HG03457 (cell line): ENCODE measurements at regions not wholly inside any gene's neighbourhood (a gene's known extent, or its start where the extent isn't known, plus 50 kb on each side); places are given as distances from the start of the nearest gene placed in this dataset.
"Not testable (repeated sequence)": the region's sequence is repeated elsewhere in the genome, so short reads cannot be mapped to it uniquely, and the experiment has no call there.

Experiments used
- ATAC-seq: cut with Tn5 transposase; IDR thresholded peaks from one replicate; pipeline ENCODE4 v1.9.1; 2021; ENCODE audit warnings: moderate number of reproducible peaks; ENCODE audit not compliant: unreplicated experiment

GRCh38 chrX:109172091-109172602 is 309.7 kb downstream of the GUCY2F start:
- no peak for ATAC-seq

DNA sequence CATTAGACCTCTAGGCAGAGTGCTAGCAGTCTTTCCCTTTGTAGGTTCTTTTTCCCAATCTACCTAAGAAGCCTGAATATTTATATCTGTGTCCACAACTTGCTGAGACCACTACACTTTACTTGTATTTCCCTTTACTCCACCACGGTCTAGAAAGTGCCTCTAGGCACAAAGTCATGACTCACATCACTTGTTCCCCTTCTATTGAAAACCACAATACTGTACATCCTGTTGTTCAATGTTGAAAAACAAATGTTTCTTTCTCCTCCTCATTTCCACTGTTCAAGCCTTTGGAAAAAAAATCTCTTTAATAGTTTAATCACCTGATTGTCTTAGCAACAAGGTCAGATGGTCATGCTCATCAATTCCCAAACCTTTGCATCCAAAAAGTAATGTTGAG is 326.7 kb downstream of the GUCY2F start:
- no peak for ATAC-seq

- not testable (repeated sequence) for ATAC-seq
These were observed 337.7 kb downstream of the GUCY2F start for GRCh38 chrX:109144173-109144572.

DNA sequence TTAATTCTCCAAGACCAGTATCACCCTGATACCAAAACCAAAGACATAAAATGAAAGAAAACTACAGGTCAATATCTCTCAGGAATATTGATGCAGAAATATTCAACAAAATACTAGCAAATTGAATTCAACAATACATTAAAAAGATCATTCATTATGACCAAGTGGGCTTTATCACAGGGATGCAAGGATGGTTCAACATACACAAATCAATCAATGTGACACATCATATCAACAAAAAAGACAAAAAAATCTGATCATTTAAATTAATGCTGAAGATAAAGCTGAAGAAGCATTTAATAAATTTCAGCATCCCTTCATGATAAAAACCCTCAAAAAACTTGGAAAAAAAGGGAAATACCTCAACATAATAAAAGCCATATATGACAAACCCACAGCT is 341.4 kb downstream of the GUCY2F start:
- no peak for ATAC-seq

- ATAC-seq, result no peak
These were observed 347.1 kb downstream of the GUCY2F start for GRCh38 chrX:109134777-109135176.

GRCh38 chrX:109125304-109125703 is 356.6 kb downstream of the GUCY2F start:
- no peak for ATAC-seq

GRCh38 chrX:109089359-109089758 is 353.0 kb upstream of the IRS4 start:
- ATAC-seq, result no peak

DNA sequence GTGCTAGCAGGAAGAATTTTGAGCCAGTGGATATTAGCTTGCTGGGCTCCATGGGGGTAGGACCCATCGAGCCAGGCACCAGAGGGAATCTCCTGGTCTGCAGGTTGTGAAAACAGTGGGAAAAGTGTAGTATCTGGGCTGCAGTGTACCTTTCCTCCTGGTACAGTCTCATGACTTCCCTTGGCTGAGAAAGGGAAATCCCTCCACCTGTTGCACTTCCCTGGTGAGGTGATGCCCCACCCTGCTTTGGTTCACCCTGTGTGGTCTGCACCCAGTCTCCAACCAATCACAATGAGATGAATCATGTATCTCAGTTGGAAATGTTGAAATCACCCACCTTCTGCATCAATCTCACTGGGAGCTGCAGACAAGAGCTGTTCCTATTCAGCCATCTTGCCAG is 341.4 kb upstream of the IRS4 start:
- ATAC-seq, result no peak

DNA sequence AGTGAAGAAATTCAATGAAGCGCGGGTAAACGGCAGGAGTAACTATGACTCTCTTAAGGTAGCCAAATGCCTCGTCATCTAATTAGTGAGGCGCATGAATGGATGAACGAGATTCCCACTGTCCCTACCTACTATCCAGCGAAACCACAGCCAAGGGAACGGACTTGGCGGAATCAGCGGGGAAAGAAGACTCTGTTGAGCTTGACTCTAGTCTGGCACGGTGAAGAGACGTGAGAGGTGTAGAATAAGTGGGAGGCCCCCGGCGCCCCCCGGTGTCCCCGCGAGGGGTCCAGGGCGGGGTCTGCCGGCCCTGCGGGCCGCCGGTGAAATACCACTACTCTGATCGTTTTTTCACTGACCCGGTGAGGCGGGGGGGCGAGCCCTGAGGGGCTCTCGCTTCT is 317.8 kb upstream of the IRS4 start:
- not testable (repeated sequence) for ATAC-seq

DNA sequence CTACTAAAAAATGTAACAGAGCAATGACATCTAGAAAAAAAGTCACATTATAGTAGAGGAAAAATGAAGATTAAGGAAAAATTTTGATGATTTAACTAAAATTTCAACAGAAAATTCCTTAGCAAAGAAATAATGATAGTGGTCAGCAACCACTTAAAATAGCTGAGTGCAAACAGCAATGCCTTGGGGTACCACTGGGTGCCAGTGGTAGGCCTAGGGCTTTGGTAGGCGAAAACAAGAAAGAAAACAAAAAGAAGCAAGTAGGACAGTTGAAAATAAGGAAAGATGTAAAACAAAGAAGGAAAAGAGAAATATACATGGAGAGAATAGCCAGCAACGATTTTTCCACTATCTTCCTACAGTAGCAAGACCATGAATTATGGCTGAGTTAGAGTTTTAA is 313.5 kb upstream of the IRS4 start:
- ATAC-seq, result no peak

- no peak for ATAC-seq
These were observed 313.1 kb upstream of the IRS4 start for GRCh38 chrX:109049416-109049815.

- no peak for ATAC-seq
These were observed 303.7 kb upstream of the IRS4 start for GRCh38 chrX:109040057-109040456.

DNA sequence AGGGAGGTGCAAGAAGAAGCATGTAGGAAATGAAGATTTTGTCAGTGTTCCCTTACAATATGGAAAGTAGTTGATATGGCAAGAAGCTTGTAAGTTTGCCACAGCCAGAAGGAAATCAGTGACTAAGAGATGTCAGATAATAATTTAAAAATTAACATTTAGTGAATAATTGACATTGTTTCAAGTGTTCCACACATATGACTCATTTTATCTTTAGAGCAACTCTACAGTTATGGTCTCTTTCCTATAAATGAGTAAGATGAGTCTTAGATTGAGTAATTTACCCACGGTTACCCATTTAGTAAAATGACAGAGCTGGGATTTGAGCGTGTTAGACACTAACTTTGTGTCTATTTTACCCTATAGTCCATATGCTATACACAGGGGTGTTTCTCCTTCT is 300.3 kb upstream of the IRS4 start:
- peak; percentile 96 for ATAC-seq

DNA sequence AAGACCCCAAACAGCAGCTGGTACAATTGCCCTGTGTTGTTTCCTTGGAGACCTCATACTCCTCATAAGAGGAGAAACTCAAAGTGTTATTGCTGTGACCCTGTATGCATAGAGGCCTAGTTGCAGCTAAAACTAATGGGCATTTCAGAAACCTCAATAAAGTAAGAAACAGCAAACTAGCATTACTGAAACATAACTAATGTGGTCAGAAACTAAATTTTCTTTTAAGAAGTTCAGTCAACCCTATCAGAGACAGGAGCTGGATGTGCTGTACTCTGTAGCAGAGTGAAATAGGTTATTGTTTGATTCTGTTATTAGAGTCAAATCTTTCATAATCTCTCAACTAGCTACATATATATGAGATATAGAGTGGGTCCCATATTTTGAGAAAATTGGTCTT is 257.5 kb upstream of the IRS4 start:
- no peak for ATAC-seq

DNA sequence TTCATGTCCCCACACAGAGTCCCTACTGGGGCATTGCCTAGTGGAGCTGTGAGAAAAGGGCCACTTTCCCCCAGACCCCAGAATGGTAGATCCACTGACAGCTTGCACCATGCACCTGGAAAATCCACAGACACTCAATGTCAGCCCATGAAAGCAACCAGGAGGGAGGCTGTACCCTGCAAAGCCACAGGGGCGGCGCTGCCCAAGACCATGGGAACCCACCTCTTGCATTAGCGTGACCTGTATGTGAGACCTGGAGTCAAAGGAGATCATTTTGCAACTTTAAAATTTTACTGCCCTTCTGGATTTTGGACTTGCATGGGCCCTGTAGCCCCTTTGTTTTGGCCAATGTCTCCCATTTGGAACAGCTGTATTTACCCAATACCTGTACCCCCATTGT is 236.5 kb upstream of the IRS4 start:
- not testable (repeated sequence) for ATAC-seq

- no peak for ATAC-seq
These were observed 210.8 kb upstream of the IRS4 start for GRCh38 chrX:108947205-108947604.

DNA sequence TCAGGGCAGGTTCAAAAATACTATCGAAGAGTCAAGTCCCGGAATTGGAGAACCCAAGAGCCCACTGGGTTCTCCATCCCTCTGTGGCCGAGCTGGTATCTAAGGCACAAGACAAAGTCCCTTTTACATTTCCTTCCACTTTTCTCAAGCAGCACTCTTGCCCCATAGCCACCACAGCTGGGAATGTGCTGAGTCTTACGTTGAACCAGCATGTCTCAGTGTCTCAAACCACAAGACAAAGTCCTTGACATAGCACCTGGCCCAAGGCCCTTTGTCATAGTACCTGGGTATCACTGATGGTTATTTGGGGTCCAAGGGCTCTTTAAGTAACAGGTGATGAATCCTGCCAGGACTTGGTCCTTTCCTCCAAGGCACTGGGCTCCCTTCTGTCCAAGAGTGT is 210.2 kb upstream of the IRS4 start:
- no peak for ATAC-seq

GRCh38 chrX:108945883-108946523 is 209.6 kb upstream of the IRS4 start:
- ATAC-seq, result no peak

DNA sequence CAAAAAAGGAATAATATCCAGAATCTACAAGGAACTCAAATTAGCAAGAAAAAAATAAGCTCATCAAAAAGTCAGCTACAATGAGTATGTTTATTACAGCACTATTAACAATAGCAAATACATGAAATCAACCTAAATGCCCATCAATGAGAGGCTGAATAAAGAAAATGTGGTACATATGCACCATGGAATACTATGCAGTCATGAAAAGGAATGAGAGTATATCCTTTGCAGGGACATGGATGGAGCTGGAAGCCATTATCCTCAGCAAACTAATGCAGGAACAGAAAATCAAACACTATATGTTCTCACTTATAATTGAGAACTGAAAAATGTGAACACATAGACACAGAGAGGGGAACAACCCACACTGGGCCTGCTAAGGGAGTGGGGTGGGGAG is 178.4 kb upstream of the IRS4 start:
- ATAC-seq, result no peak

DNA sequence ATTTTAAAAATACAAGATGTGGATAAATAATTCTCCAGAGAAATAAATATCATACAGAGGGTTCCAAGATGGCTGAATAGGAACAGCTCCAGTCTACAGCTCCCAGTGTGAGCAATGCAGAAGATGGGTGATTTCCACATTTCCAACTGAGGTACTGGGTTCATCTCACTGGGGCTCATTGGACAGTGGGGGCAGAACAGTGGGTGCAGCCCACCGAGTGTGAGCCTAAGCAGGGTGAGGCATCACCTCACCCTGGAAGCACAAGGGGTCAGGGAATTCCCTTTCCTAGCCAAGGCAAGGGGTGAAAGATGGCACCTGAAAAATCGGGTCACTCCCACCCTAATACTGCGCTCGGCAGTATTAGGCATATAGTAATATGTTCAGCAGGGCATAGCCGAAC is 167.5 kb upstream of the IRS4 start:
- not testable (repeated sequence) for ATAC-seq

- ATAC-seq, result no peak
These were observed 164.0 kb upstream of the IRS4 start for GRCh38 chrX:108900333-108900732.

- ATAC-seq, result not testable (repeated sequence)
These were observed 160.0 kb upstream of the IRS4 start for GRCh38 chrX:108896349-108896748.

- ATAC-seq, result no peak
These were observed 156.1 kb upstream of the IRS4 start for GRCh38 chrX:108892501-108892900.
